ENCODE measurements at regions not wholly inside any gene's neighbourhood (a gene's known extent, or its start where the extent isn't known, plus 50 kb on each side); places are given as distances from the start of the nearest gene placed in this dataset.

DNA sequence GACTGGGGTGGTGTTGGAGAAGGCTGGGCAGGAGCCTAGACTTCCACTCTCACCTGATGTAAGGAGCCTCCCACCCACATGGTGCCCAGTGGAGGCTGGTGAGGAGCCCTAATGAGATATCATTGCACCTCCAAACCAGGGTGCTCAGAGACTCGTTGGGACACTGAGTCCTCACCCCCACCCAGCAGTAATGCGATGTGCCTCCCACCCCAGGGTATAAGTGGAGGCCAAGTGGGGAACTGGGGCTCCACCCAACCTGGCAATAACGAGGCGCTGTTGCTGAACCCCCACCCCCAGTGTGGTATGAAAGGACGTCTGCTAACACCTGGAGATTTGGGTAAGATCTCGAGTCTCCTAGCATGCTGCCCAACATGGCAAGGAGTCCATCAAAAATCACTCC is 510.2 kb downstream of the PREX1 start:
- no peaks in the 10 kb centered on the region; the same call in 1 of the 2 replicates for H3K9me3 ChIP-seq (ENCODE audit: insufficient read depth, low read depth, low read length)
- no peak for TF ChIP-seq EZH2phosphoT487 (IDR thresholded peaks at IDR 0.05; ENCODE audit: borderline replicate concordance)
- TF ChIP-seq, protein P1, sequence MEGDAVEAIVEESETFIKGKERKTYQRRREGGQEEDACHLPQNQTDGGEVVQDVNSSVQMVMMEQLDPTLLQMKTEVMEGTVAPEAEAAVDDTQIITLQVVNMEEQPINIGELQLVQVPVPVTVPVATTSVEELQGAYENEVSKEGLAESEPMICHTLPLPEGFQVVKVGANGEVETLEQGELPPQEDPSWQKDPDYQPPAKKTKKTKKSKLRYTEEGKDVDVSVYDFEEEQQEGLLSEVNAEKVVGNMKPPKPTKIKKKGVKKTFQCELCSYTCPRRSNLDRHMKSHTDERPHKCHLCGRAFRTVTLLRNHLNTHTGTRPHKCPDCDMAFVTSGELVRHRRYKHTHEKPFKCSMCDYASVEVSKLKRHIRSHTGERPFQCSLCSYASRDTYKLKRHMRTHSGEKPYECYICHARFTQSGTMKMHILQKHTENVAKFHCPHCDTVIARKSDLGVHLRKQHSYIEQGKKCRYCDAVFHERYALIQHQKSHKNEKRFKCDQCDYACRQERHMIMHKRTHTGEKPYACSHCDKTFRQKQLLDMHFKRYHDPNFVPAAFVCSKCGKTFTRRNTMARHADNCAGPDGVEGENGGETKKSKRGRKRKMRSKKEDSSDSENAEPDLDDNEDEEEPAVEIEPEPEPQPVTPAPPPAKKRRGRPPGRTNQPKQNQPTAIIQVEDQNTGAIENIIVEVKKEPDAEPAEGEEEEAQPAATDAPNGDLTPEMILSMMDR (conservative IDR thresholded peaks at IDR 0.05; ENCODE audit: low read length), result no peak
- no peaks in the 10 kb centered on the region for H3K36me3 ChIP-seq (ENCODE audit: insufficient read depth, low read length)
- H2AFZ ChIP-seq (ENCODE audit: low read length), result no peak overlapping the region
- no peaks in the 10 kb centered on the region for H3K4me1 ChIP-seq (ENCODE audit: insufficient read depth, low read length, poor library complexity, severe bottlenecking)
- H3F3A ChIP-seq (ENCODE audit: low read depth), result no peaks in the 10 kb centered on the region
- no peaks in the 10 kb centered on the region for H3K79me2 ChIP-seq (ENCODE audit: insufficient read depth, low read length)
- H3K27me3 ChIP-seq (ENCODE audit: insufficient read depth, low read length, poor library complexity, severe bottlenecking), result no peaks in the 10 kb centered on the region
- no peaks in the 10 kb centered on the region for H4K20me1 ChIP-seq (ENCODE audit: insufficient read depth, low read length, poor library complexity, severe bottlenecking)
- H3K4me2 ChIP-seq (ENCODE audit: low read depth, low read length, poor library complexity, severe bottlenecking), result no peak overlapping the region
- no peaks in the 10 kb centered on the region for H3K9me2 ChIP-seq (replicated peaks; ENCODE audit: low read depth, low read length)
- no peak overlapping the region for H3K4me3 ChIP-seq (ENCODE audit: low read length, poor library complexity, severe bottlenecking)
- H3K9ac ChIP-seq (ENCODE audit: low read depth, low read length, poor library complexity, severe bottlenecking), result no peak overlapping the region

DNA sequence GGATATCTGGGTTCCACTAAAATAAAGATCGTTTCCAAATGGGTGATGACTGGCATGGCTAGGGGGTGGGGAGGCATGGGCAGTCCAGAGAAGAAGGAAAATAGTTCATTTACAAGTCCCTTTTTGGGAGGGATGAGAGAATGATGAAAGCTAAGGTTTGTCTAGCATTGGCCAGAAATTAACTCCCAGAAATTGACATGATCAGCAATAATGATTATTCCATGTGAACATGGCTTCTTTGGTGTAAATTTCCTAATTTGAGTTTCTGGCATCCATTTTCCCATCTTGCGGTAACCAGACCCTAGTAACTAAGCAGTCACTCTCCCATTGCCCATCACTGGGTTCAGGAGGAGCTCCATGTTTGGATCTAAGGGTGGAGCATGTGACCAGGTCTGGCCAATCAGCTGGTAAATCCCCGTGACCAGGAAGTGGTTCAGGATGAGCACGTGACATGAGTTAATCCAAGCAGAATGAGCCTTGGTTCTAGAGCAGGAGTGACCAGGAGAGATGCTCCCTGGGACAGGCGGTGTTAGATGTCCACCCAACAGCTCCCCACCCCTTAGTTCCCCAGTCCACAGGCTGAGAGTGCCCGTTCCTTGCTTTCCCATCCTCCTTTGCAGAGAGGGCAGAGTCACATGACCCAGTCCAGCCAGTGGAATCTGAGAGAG is 512.7 kb downstream of the PREX1 start:
- H3K4me2 ChIP-seq (ENCODE audit: low read depth, low read length, poor library complexity, severe bottlenecking), result no peak overlapping the region
- H3K4me1 ChIP-seq (ENCODE audit: insufficient read depth, low read length, poor library complexity, severe bottlenecking), result no peaks in the 10 kb centered on the region
- no peaks in the 10 kb centered on the region; the same call in 1 of the 2 replicates for H3K9me3 ChIP-seq (ENCODE audit: insufficient read depth, low read depth, low read length)
- H2AFZ ChIP-seq (ENCODE audit: low read length), result no peak overlapping the region
- no peak overlapping the region for H3K9ac ChIP-seq (ENCODE audit: low read depth, low read length, poor library complexity, severe bottlenecking)
- H3K27me3 ChIP-seq (ENCODE audit: insufficient read depth, low read length, poor library complexity, severe bottlenecking), result no peaks in the 10 kb centered on the region
- no peaks in the 10 kb centered on the region for H3K79me2 ChIP-seq (ENCODE audit: insufficient read depth, low read length)
- H3K36me3 ChIP-seq (ENCODE audit: insufficient read depth, low read length), result no peaks in the 10 kb centered on the region
- no peaks in the 10 kb centered on the region for H3F3A ChIP-seq (ENCODE audit: low read depth)
- H3K4me3 ChIP-seq (ENCODE audit: low read length, poor library complexity, severe bottlenecking), result no peak overlapping the region
- no peaks in the 10 kb centered on the region for H3K9me2 ChIP-seq (replicated peaks; ENCODE audit: low read depth, low read length)
- no peaks in the 10 kb centered on the region for H4K20me1 ChIP-seq (ENCODE audit: insufficient read depth, low read length, poor library complexity, severe bottlenecking)
- TF ChIP-seq, protein P1 (conservative IDR thresholded peaks at IDR 0.05; ENCODE audit: low read length), result no peak
- no peak for TF ChIP-seq EZH2phosphoT487 (IDR thresholded peaks at IDR 0.05; ENCODE audit: borderline replicate concordance)

DNA sequence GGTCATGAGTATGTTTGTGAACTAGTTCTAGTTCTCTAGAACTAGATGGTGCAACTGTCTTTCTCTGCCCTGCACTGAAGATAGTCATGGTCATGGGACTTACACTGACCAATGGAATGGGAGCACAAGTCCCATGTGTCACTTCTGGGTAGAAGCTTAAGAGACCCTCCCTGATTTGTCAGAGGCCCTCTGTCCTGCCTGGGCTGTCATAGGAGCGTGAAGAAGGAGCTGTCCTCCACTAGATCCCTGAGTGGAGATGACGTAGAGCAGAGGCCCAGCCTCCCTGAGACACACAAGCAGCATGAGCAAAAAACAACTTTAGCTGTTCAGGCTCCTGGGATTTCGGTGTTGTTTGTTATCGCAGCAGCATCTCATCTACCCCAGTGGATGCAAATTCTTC is 514.5 kb downstream of the PREX1 start:
- H3K4me2 ChIP-seq (ENCODE audit: low read depth, low read length, poor library complexity, severe bottlenecking), result no peak overlapping the region
- no peaks in the 10 kb centered on the region; the same call in 1 of the 2 replicates for H3K9me3 ChIP-seq (ENCODE audit: insufficient read depth, low read depth, low read length)
- H2AFZ ChIP-seq (ENCODE audit: low read length), result no peak overlapping the region
- TF ChIP-seq, protein P1 (conservative IDR thresholded peaks at IDR 0.05; ENCODE audit: low read length), result no peak
- no peak overlapping the region for H3K4me3 ChIP-seq (ENCODE audit: low read length, poor library complexity, severe bottlenecking)
- no peaks in the 10 kb centered on the region for H3K27me3 ChIP-seq (ENCODE audit: insufficient read depth, low read length, poor library complexity, severe bottlenecking)
- H3K4me1 ChIP-seq (ENCODE audit: insufficient read depth, low read length, poor library complexity, severe bottlenecking), result no peaks in the 10 kb centered on the region
- no peaks in the 10 kb centered on the region for H4K20me1 ChIP-seq (ENCODE audit: insufficient read depth, low read length, poor library complexity, severe bottlenecking)
- H3K9me2 ChIP-seq (replicated peaks; ENCODE audit: low read depth, low read length), result no peaks in the 10 kb centered on the region
- no peaks in the 10 kb centered on the region for H3F3A ChIP-seq (ENCODE audit: low read depth)
- H3K36me3 ChIP-seq (ENCODE audit: insufficient read depth, low read length), result no peaks in the 10 kb centered on the region
- H3K79me2 ChIP-seq (ENCODE audit: insufficient read depth, low read length), result no peaks in the 10 kb centered on the region
- H3K9ac ChIP-seq (ENCODE audit: low read depth, low read length, poor library complexity, severe bottlenecking), result no peak overlapping the region
